GM12891 (cell line): ENCODE measurements at regions not wholly inside any gene's neighbourhood (a gene's known extent, or its start where the extent isn't known, plus 50 kb on each side); places are given as distances from the start of the nearest gene placed in this dataset.

Source experiments
- POLR2AphosphoS5 ChIP-seq: IDR thresholded peaks from 2 replicates; pipeline ENCODE4 v1.6.1; 2011; ENCODE audit warnings: low read depth, low read length, control low read depth
- POU2F2 ChIP-seq: IDR thresholded peaks from 2 replicates; pipeline ENCODE4 v1.6.1; 2011; ENCODE audit warnings: low read depth, mild to moderate bottlenecking, control low read depth, low read length, moderate library complexity

DNA sequence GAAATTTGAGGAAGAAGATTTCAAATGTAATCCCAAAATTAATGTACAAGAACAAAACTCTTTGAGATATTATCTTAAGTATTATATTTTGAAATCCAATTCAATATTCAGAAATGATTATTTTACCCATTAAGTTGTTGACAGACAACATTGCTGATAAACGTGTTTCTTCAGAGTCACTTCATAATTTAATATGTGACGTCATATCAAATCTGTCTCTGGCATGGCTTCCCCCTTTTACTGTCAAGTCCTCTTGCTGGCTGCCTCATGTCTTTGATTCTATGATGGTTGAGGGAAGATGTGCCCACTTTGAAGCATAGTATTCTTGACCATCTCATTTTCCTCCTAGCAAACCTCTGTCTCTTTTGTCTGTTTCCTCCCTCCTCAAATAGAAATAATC is 1257.1 kb upstream of the GOT2 start:
- TF ChIP-seq POLR2AphosphoS5 (no peak), POU2F2 (no peak)
